ENCODE measurements at regions not wholly inside any gene's neighbourhood (a gene's known extent, or its start where the extent isn't known, plus 50 kb on each side); places are given as distances from the start of the nearest gene placed in this dataset.
"Not testable (repeated sequence)": the region's sequence is repeated elsewhere in the genome, so short reads cannot be mapped to it uniquely, and the experiment has no call there.

DNA sequence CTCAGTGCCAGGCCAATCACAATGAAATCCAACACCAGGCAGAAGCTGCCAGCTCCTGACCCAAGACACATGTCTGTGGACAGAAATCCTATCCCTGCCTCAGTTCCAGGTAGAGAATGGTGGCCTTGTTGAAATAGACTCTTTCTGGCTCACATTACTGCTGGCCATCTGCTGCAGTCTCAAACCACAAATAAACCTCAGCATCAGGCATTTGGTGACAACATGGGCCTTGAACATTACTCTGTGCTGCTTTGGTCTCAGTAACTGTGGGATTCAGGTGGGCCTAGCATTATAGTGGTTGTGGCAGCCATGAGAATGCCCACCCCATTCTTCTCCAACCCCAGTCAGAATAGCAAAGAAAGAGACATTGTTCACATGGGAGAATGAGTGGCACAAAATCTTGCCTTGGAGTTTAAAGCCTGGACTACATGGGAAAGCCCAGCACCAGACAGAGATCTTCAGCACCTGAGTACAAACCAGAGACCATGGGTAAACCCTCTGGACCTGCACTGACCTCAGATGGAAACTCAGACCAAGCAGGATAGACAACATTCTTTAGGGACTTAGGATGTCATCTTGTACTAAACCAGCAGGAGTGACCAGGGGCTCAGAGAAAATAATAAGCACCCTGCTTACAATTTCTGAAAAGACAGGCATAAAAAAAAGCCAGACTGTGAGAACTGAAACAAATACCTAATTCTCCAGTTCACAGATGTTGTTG, 50.4 kb upstream of the TRAM1L1 start:
- DNase-seq: no peak

DNA sequence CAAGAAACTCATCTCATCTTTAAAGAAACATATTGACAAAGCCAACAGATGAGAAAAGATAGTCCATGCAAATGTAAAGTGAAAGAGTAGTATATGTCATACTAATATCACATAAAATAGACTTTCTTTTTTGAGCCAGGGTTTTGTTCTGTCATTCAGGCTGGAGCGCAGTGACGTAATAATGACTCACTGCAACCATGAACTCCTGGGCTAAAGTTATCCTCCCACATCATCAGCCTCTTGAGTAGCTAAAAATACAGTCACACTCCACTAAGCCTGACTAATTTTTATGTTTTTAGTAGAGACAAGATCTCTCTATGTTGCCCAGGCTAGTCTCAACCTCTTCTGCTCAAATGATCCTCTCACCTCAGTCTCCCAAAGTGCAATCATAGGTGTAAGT, 51.8 kb upstream of the TRAM1L1 start:
- no peak for DNase-seq

DNA sequence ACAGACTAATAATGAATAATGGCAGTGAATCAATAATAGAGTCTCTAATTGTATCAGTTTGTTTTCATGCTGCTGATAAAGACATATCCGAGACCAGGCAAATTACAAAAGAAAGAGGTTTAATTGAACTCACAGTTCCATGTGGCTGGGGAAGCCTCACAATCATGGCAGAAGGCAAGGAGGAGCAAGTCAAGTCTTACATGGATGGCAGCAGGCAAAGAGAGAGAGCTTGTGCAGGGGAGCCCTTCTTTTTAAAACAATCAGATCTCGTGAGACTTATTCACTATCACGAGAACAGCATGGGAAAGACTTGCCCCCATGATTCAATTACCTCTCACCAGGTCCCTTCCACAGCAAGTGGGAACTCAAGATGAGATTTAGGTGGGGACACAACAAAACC, 53.4 kb upstream of the TRAM1L1 start:
- not testable (repeated sequence) for DNase-seq

DNA sequence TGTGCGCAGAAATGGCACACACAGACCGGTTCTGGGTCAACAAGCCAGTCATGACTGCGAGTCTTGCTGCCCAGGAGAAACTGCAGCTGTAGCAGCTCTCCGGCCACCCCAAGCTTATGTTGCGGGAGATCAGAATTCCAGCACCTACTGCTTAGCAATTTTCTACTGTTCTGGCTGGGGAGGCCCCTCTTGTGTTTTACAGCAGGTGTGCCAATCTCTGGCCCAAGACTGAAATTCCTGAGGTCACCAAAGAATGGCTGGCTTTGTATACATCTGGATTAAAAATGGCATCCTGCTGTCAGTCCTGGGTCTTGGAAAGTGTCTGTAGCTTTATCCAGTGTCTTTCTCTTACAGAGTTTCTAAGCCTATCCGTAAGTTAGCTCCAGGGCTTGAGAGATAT, 68.9 kb upstream of the TRAM1L1 start:
- DNase-seq: no peak

DNA sequence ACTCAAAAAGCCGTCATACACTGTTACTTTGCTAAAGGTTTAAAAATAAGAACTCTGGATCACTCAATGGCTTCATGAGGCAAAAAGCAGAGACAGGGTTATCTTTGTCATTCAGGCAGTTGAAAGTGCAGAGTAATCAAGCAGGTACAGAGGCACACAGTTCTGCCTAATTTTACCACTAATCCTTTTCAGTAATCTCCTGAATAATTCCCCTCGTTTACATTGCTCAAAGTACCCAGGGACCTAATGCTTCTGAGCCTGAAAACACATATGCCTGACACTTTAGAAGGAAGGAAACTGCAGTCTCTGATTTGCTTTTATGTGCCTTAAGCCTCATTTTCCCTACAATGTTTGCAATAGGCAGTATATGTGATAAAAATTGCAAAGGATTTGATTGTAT, 71.4 kb upstream of the TRAM1L1 start:
- DNase-seq: no peak

DNA sequence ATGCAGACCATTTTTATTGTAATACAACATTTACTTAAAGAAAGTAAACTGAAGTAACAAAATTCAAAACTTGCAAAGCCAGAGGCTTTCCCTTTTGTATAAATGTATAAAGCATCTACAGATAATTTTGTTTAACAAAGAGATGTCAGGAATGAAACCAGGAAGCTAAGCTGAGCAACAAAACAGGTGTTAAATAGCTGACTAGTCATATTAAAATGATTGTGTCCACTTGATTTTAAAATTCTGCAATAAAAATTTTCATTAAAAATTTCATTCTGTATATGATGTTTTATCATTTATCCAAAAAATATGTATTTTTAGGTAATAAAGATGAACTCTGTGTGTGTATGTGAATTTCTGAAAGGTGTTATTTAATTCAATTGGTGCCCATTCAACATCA, 72.0 kb upstream of the TRAM1L1 start:
- no peak for DNase-seq

DNA sequence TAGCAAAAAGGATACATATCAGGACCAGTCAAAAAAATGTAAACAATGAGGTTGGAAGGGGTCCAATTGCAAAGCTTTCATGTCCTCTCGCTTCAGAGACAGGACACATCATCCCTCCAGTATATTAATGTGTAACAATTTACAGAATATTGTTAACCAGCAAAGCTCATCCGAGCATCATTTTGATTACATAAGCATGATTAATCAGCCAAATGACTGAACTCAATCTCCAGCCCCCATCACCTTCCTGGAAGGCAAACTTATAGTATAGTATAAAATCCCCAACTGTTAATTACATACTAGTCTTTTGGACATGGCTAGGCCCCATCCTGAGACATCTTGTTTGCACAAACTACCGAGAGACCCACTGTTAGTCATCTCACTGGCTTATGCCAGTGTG, 77.6 kb upstream of the TRAM1L1 start:
- DNase-seq: no peak

DNA sequence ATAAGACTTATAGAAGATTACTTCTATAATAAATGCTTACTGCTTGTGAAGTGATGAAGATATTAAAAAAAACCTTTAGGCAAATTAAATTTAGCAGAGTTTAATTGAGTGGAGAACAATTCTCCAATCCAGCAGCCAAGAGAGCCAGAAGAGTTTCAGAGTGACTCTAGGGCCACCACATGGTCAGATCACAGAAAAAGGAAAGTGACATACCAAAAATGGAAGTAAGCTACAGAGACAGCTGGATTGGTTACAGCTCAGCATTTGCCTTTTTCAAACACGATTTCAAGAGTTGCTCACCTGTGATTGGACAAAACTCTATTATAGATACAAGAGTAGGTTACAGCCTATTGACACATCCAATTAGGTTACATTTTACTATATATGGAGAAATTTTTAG, 79.0 kb upstream of the TRAM1L1 start:
- no peak for DNase-seq

DNA sequence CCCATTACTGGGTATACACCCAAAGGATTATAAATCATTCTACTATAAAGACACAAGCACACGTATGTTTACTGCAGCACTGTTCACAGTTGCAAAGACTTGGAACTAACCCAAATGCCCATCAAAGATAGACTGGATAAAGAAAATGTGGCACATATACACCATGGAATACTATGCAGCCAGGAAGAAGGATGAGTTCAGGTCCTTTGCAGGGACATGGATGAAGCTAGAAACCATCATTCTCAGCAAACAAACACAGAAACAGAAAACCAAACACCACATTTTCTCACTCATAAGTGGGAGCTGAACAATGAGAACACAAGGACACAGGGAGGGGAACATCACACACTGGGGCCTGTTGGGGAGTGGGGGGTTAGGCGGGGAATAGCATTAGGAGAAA, 90.0 kb upstream of the TRAM1L1 start:
- DNase-seq: not testable (repeated sequence)

DNA sequence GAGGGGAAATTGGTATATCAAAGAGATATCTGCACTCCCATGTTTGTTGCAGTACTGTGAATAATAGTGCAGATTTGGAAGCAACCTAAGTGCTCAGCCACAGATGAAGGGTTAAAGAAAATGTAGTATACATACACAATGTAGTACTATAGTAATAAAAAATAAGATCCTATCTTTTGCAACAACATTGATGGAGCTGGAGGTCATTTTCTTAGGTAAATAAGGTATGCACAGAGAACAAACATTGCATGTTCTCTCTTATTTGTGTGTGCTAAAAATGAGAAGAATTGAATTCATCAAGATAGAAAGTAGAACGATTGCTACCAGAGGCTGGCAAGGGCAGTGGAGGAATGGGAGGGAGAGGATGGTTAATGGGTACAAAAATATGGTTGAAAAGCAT, 117.9 kb upstream of the TRAM1L1 start:
- no peak for DNase-seq

DNA sequence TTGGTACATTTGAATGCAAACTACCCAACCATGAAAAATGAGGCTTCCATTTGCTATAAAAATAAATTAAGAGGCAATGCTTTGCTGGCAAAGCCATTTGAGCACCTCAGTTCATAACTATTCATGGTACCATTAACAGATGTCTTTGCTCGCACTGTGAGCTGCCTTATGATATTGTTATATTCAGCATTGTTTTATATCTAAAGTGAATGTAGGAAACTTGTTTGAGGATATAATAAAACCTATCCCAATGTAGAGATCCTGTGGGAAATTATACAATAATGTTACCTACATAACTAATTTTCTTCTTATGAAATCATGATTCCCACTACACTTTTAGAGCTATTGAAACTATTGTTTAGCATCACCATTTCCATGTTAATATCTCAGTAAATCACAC, 125.2 kb upstream of the TRAM1L1 start:
- DNase-seq: no peak

DNA sequence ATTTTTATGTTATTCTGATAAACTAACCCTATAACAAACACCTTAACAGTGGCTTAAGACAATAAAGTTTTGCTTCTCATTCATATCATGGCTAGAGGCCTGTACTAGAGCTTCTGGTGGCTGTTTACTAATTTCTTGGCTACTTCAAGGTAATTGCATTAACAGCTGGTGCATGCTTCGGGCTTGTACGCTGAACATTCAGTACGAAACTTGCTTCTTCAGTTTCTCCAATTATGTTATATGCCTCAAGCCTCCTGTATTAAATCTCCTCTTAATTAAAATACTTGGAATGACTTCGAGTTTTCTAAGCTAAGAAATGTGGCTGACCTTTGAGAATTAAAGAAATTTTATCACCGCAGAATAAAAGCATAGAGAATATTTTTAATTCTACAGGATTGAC, 138.9 kb upstream of the TRAM1L1 start:
- DNase-seq: no peak

DNA sequence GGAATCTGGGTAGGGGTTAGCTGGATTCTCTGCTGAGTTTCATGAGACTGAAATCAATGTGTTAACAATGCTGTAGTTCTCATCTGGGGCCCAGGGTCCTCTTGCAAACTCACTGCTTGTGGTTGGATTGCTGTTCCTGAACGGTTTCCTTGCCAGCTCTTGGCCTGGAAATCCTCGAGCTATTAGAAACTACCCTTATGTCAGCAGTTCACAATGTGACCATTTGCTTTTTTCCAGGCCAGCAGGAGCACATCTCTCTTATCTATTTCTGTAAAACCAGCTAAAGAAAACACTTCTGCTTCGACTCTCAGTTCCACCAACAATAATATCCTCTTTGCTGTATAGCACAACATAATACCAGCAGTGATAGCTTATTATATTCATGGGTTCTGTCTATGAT, 140.1 kb upstream of the TRAM1L1 start:
- DNase-seq: no peak

DNA sequence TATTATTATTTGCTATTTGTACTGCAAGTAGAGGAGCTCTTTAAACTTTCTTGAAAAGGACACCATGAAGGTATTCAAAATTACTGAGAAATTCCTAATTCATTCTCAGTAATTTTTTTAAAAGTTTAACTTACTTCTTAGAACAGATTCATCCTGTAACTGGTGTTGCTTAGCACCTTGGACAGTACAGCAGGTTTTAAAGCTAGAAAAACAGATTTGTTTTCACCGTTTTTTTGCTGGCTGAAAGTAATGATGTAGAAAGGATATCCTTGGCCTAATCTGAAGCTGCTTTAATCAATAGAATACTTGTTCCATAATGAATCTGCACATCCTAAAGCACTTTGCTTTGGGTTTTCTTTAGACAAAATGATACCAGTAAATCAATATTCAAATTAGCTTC, 142.5 kb upstream of the TRAM1L1 start:
- DNase-seq: no peak

DNA sequence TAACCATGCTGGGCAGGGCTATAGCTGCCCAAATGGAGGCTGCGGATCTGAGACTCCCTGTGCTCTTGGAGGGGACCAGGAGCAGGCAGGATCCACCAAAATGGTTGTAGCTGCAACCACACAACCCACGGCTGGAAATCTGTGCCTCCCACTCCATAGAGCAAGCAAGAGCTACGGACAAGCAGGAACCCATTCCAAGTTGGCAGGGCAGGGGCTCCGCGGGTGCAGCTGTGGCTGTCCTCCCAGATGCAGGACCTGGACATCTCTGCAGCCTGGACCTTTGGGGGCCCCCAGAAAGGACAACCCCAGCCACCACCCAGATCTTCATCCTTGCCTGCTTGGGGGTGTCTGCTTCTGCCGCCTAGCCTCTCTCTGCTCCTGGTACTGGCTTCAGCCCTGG, 154.1 kb upstream of the TRAM1L1 start:
- DNase-seq: no peak

DNA sequence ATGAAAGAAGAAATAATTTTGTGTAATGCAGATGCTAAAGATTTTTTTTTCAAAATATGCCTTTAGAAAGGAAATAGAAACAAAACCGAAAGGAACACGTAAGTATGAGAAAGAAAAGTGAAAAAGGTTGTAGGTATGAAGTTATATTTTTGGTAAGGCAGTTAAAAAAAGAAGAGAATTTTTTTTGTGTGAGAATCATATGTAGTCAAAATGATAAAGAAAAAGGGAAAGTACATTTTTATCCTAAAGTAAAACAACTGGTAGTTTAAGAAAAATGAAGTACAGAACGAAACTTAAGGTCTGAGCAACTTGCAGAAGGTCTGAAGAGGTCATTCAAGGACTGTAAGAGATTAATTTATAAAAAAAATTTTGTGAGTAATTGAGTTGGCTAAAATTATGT, 164.0 kb upstream of the TRAM1L1 start:
- DNase-seq: no peak

DNA sequence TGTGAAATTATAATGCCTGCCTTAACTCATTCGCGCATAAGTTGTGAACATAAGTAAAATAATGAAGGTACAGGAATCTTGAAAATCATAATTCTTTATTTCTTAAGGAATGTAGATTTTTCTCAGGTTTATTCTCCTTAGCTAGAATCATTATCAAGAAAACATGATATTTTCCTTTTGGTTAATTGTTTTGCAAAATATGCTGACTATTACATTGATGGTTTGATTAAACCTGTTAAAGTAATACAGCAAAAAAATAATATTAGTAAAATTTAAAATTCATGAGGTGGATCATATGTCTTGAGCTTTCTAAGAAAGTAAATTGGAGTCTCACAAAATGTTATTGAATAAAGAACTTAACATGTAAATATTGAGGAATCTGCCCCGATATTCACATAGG, 178.7 kb upstream of the TRAM1L1 start:
- no peak for DNase-seq

DNA sequence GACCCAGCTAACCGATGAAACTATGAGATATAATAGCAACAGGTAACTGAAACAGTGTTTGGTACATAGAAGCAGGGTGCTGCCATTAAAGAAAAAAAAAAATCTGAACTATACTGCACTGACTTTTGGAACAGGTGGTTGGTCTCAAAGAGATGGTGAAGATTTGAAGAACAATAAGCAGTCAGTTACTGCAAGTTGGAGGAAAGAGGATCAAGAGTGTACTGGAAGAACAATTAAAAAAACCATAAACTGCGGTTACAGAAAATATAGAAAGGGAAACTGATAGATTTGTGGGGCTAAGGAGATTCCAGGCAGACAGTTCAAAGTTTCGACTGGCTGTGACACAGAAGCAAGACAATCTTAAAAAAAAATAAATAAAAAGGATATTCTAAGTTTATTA, 181.9 kb upstream of the TRAM1L1 start:
- DNase-seq: no peak

DNA sequence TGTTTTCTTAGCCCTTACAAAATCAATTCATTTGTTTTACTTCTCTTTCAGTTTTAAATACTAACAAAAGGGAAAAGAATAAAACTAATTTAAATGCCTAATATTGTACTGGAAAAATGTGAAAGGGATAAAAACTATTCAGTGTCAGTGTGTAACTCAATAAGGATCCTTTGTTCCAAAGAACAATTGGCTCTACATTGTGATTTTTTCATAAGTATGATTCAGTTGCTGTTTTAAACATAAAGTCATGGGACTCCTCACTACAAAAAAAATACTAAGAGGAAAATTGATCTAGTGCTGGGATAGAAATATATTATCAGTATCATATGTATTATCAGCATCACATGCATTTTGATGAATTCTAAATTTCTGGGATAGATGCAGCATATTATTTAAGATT, 199.4 kb upstream of the TRAM1L1 start:
- no peak for DNase-seq

DNA sequence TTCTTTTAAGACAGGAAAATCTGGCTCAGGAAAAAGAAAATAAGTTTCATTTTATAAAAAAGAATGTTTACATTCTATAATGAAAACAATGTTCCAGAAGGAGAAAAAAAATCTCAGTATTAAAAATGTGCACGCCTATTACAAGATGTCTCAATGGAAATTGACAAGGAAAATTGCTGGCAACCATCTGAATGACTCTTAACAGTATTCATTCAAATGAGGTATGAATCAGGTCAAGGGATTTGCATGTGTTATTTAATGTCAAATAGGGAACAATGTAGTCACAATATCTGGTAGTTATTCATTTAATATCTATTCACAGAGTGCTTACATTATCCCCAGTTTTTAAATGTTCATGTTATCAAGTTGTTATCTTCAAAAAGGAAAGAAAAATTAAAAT, 208.4 kb upstream of the TRAM1L1 start:
- DNase-seq: no peak

DNA sequence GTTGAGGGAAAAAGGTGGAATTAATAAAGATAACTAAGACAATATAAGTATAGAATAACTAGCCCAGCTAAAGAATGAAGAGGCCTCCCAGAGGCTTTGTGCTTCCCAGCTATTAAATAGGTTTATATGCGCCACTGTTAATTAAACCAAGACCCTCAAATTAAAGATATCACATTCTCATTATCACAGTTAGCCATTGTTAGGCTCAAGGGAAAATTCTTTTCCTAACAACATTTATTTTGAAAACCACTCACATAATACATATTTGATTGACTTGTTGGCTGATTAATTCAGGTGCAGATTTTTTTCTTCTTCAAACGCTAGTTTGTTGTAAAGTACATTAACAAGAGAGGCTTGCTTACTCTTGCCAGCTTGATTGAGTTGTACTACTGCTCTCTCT, 216.8 kb upstream of the TRAM1L1 start:
- no peak for DNase-seq

DNA sequence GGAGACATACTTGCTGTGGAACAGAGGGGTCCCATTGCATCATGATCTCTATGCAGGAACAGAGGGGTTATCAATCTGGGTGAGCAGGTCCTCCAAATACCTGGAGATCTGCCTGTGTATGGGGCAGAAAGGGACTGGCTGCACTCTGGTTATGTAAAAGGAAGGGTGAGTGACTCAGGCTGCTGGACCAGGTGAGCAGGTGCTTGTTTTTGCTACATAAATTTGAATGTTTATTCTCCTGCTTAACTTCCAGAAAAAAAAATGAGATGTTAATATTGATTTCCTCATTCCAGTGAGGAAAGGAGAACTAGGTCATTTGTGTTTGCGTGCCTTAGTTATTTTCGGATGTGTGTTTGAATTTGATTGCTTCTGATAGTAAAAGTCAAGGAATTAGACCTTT, 225.8 kb upstream of the TRAM1L1 start:
- no peak for DNase-seq

DNA sequence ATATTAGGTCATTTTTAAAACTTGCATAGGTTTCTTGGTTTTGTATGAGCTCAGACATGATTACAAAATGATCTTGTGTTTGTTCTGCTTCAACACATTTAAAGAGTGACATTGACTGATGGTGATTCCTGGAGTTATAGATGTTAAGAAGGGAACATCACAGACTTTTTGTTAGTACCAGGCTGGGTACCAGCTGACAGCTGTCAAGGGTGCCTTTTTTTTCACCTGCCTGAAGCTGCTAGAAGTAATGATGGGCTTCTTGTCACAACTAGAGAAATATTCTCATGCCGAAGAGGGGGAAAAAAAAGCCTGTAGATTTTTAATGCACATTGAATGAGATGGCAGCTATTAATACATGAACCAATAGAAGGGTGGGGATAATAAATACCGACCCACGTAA, 226.6 kb upstream of the TRAM1L1 start:
- no peak for DNase-seq

DNA sequence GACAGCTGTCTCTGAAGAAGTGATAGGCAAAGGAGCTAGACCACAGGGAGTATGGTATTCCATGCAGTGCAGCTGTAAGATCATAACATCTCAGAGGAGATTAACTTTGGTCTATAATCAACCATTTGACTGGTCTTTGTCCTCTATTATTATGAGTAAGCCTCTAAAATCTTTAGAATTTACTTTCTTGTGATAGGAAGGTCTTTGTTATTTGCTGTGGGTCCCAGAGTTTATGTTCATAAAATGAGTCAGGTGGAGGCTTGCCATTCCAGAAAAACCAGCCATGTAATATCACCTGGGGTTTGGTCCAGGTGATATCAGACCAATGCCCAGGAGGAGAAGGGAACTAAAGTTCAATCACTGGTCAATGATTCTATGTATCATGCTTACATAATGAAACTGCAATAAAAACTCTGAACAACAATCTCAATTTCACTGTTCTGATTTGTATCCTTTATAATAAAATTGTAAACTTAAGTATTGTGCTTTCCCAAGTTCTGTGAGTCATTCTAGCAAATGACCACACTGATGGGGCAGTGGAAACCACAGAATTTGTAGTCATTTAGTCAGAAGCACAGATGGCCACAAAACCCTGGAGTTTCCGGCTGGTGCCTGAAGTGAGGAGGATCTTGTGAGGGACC, 239.6 kb upstream of the TRAM1L1 start:
- no peak for DNase-seq

DNA sequence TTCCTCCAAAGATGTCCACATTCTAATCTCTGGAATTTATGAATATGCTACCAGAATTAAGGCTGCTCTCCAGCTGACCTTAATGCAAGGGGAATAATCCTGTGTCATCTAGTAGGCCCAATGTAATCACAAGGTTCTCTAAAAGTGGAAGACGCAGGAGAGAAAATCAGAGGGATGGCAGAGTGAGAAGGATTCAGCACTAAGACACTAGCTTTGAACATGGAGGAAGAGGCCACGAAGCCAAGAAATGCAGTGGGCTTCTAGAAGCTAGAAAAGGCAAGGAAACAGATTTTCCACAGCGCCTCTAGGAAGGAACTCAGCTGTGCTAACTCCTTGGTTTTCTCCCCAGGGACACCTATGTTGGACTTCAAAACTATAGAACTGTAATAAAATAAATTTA, 240.7 kb upstream of the TRAM1L1 start:
- DNase-seq: no peak

All from NCI-H1105 (cell line).